GM12873 (cell line): ENCODE measurements at regions not wholly inside any gene's neighbourhood (a gene's known extent, or its start where the extent isn't known, plus 50 kb on each side); places are given as distances from the start of the nearest gene placed in this dataset.

Experiments used
- CTCF ChIP-seq: IDR thresholded peaks from 2 replicates; pipeline ENCODE4 v1.5.1; 2012; ENCODE audit warnings: low read depth, mild to moderate bottlenecking, moderate library complexity, low read length, control low read depth; ENCODE audit not compliant: insufficient read depth; ENCODE audit errors: missing control alignments

- TF ChIP-seq CTCF, result no peak
These were observed 489.2 kb upstream of the C1orf87 start for GRCh38 chr1:60562740-60563139.

GRCh38 chr1:60560701-60561100, 487.1 kb upstream of the C1orf87 start:
- no peak for TF ChIP-seq CTCF

- TF ChIP-seq CTCF, result no peak
These were observed 484.7 kb upstream of the C1orf87 start for GRCh38 chr1:60558236-60558635.

GRCh38 chr1:60553730-60554129, 480.2 kb upstream of the C1orf87 start:
- TF ChIP-seq CTCF, result no peak

GRCh38 chr1:60547821-60548220, 474.3 kb upstream of the C1orf87 start:
- TF ChIP-seq CTCF, result no peak

- no peak for TF ChIP-seq CTCF
These were observed 468.4 kb upstream of the C1orf87 start for GRCh38 chr1:60541831-60542532.

- no peak for TF ChIP-seq CTCF
These were observed 466.6 kb upstream of the C1orf87 start for GRCh38 chr1:60540141-60540540.
